HCT116 (cell line): ENCODE measurements at regions not wholly inside any gene's neighbourhood (a gene's known extent, or its start where the extent isn't known, plus 50 kb on each side); places are given as distances from the start of the nearest gene placed in this dataset.

Experiments used
- ATAC-seq: fragments of 200-7000 bp; cut with Tn5 transposase; 2 replicates; pipeline ENCODE4 v1.9.1; 2020; ENCODE audit warnings: mild to moderate bottlenecking, moderate library complexity
- BruUV-seq: library from RNA; stranded (reverse); fragments of 400-500 nt; replicated peaks from 2 replicates; lab custom pipeline; 2021; lab: Mats Ljungman, UMichigan
- CTCF ChIA-PET: fragments of 300-600 bp; sonication (Branson Sonifier 250); formaldehyde crosslinking; loops from one replicate; lab custom pipeline; 2021; ENCODE audit warnings: antibody characterized with exemption; lab: Charles Lee
- POLR2A ChIA-PET: fragments of 300-600, 350-600 bp; sonication (Branson Sonifier 250); formaldehyde crosslinking; loops from one replicate; lab custom pipeline; 2021; ENCODE audit warnings: antibody characterized with exemption; lab: Charles Lee
- RAD21 ChIA-PET, 2 experiments: fragments of 300-600 bp; sonication (Branson Sonifier 250); formaldehyde crosslinking; loops; one replicate each; lab custom pipeline; 2023; ENCODE audit warnings: low total read pairs in 2 of 2; ENCODE audit not compliant: uncharacterized antibody in 2 of 2, unreplicated experiment in 2 of 2, low non-redundant PET in 1 of 2; lab: Charles Lee
- DNase-seq: peaks from one replicate; pipeline ENCODE4 v3.0.0-alpha.2; 2010; ENCODE audit warnings: low read depth, low spot score
- H2AFZ ChIP-seq: fragments of 200-600 bp; shearing (Covaris generic), sonication (generic); 2 replicates; pipeline ENCODE4 v1.6.1; 2017; ENCODE audit warnings: low read depth, mixed run types, mixed read lengths, antibody characterized with exemption, low read length; ENCODE audit not compliant: poor library complexity, severe bottlenecking
- H3K27ac ChIP-seq: 2 replicates; pipeline ENCODE4 v1.5.1; 2012; ENCODE audit warnings: low read depth, low read length
- H3K27me3 ChIP-seq: fragments of 200-600 bp; sonication (generic); 2 replicates; pipeline ENCODE4 v1.6.1; 2016; ENCODE audit warnings: mixed run types, low read length, mixed read lengths; ENCODE audit not compliant: insufficient read depth
- H3K36me3 ChIP-seq, 2 experiments: fragments of 200-500 bp in 1 of 2; fragments of 200-600 bp in 1 of 2; sonication (Bioruptor generic) in 1 of 2; sonication (generic) in 1 of 2; 2 replicates each; pipeline versions ENCODE4 v1.5.1 to v1.6.1; 2014 to 2016; ENCODE audit warnings: low read length in 2 of 2, inconsistent platforms in 1 of 2, mixed read lengths in 1 of 2, mixed run types in 1 of 2; ENCODE audit not compliant: insufficient read depth in 2 of 2, control insufficient read depth in 1 of 2
- H3K4me1 ChIP-seq, 2 experiments: fragments of 200-600 bp in 1 of 2; sonication (generic) in 1 of 2; 2 replicates each; pipeline versions ENCODE4 v1.5.1 to v1.6.1; 2012 to 2017; ENCODE audit warnings: low read length in 2 of 2, inconsistent platforms in 1 of 2, mild to moderate bottlenecking in 1 of 2, mixed read lengths in 1 of 2, mixed run types in 1 of 2, moderate library complexity in 1 of 2; ENCODE audit not compliant: insufficient read depth in 2 of 2, control insufficient read depth in 1 of 2
- H3K4me2 ChIP-seq: fragments of 200-600 bp; sonication (generic); 2 replicates; pipeline ENCODE4 v1.6.1; 2017; ENCODE audit warnings: mixed run types, low read length, mixed read lengths
- H3K4me3 ChIP-seq, 2 experiments: fragments of 200-600 bp in 1 of 2; sonication (generic) in 1 of 2; replicated peaks in 1 of 2; 2 replicates each; pipeline ENCODE4 v1.5.1; 2011 to 2016; ENCODE audit warnings: low read length in 2 of 2, control low read depth in 1 of 2, low read depth in 1 of 2, mild to moderate bottlenecking in 1 of 2, mixed read lengths in 1 of 2, mixed run types in 1 of 2
- H3K79me2 ChIP-seq: fragments of 200-600 bp; sonication (generic); 2 replicates; pipeline ENCODE4 v1.6.1; 2017; ENCODE audit warnings: mild to moderate bottlenecking, mixed run types, low read length, moderate library complexity, mixed read lengths; ENCODE audit not compliant: insufficient read depth
- H3K9ac ChIP-seq: fragments of 200-600 bp; sonication (generic); 2 replicates; pipeline ENCODE4 v1.6.1; 2016; ENCODE audit warnings: low read length, mixed read lengths
- H3K9me2 ChIP-seq: fragments of 200-600 bp; sonication (generic), shearing (Covaris generic); 2 replicates; pipeline ENCODE4 v1.6.1; 2017; ENCODE audit warnings: mixed run types, mild to moderate bottlenecking, moderate library complexity; ENCODE audit not compliant: insufficient read depth
- H3K9me3 ChIP-seq, 2 experiments: fragments of 200-500 bp in 1 of 2; fragments of 200-600 bp in 1 of 2; sonication (Bioruptor generic) in 1 of 2; sonication (generic) in 1 of 2; 2 replicates each; pipeline ENCODE4 v1.6.1; 2014 to 2017; ENCODE audit warnings: low read length in 2 of 2, mixed read lengths in 2 of 2, inconsistent platforms in 1 of 2, low read depth in 1 of 2, mild to moderate bottlenecking in 1 of 2, mixed run types in 1 of 2, moderate library complexity in 1 of 2; ENCODE audit not compliant: control insufficient read depth in 1 of 2, insufficient read depth in 1 of 2
- H4K20me1 ChIP-seq: fragments of 200-600 bp; sonication (generic), shearing (Covaris generic); 2 replicates; pipeline ENCODE4 v1.6.1; 2017; ENCODE audit warnings: mixed run types, mild to moderate bottlenecking, moderate library complexity; ENCODE audit not compliant: insufficient read depth
- ATF3 ChIP-seq: IDR thresholded peaks from 2 replicates; pipeline ENCODE4 v1.6.1; 2012
- CEBPB ChIP-seq: IDR thresholded peaks from 2 replicates; pipeline ENCODE4 v1.6.1; 2012; ENCODE audit warnings: low read depth
- ELF1 ChIP-seq: IDR thresholded peaks from 2 replicates; pipeline ENCODE4 v1.6.1; 2012; ENCODE audit warnings: low read depth, borderline replicate concordance
- JUND ChIP-seq: IDR thresholded peaks from 2 replicates; pipeline ENCODE4 v1.6.1; 2012
- POLR2AphosphoS5 ChIP-seq: IDR thresholded peaks from 2 replicates; pipeline ENCODE4 v1.6.1; 2011; ENCODE audit warnings: mild to moderate bottlenecking, low read depth, low read length, moderate library complexity
- RAD21 ChIP-seq: IDR thresholded peaks from 2 replicates; pipeline ENCODE4 v1.6.1; 2012; ENCODE audit warnings: low read depth, mild to moderate bottlenecking
- SP1 ChIP-seq: IDR thresholded peaks from 2 replicates; pipeline ENCODE4 v1.6.1; 2012; ENCODE audit warnings: low read depth
- SRF ChIP-seq: IDR thresholded peaks from 2 replicates; pipeline ENCODE4 v1.6.1; 2012; ENCODE audit warnings: low read depth
- TCF7L2 ChIP-seq: IDR thresholded peaks from 2 replicates; pipeline ENCODE4 v1.7.0; 2011; ENCODE audit warnings: borderline replicate concordance, inconsistent platforms; ENCODE audit not compliant: insufficient read depth, insufficient read length; ENCODE audit errors: extremely low read depth
- intact Hi-C: fragments of 100-400 bp; cut with micrococcal nuclease; formaldehyde crosslinking; loops from 2 replicates; pipeline ENCODE4 v1.10.0; 2022
- TF ChIP-seq, protein P1 (sequence below): IDR thresholded peaks from 2 replicates; pipeline ENCODE4 v1.6.1; 2011; ENCODE audit warnings: mild to moderate bottlenecking, low read length, moderate library complexity; ENCODE audit not compliant: insufficient replicate concordance; ENCODE audit errors: extremely low read depth

GRCh38 chr9:88691811-88692210 is 156.8 kb downstream of the NXNL2 start:
- H3K4me2 ChIP-seq = no peak overlapping the region
- no peak for DNase-seq
- H3K79me2 ChIP-seq = no peaks in the 10 kb centered on the region
- H4K20me1 ChIP-seq = no peaks in the 10 kb centered on the region
- peaks cover 0 to 4% of the 10 kb centered on the region in 2 experiments; a peak in 1 of 4 replicates for H3K9me3 ChIP-seq
- no peak overlapping the region for H3K27ac ChIP-seq
- no peak overlapping the region for H3K4me3 ChIP-seq
- H3K9ac ChIP-seq = no peak overlapping the region
- TF ChIP-seq SRF (no peak), POLR2AphosphoS5 (no peak), ATF3 (no peak), RAD21 (no peak), ELF1 (no peak), SP1 (no peak), JUND (no peak), CEBPB (no peak), TCF7L2 (no peak)
- TF ChIP-seq, protein P1, sequence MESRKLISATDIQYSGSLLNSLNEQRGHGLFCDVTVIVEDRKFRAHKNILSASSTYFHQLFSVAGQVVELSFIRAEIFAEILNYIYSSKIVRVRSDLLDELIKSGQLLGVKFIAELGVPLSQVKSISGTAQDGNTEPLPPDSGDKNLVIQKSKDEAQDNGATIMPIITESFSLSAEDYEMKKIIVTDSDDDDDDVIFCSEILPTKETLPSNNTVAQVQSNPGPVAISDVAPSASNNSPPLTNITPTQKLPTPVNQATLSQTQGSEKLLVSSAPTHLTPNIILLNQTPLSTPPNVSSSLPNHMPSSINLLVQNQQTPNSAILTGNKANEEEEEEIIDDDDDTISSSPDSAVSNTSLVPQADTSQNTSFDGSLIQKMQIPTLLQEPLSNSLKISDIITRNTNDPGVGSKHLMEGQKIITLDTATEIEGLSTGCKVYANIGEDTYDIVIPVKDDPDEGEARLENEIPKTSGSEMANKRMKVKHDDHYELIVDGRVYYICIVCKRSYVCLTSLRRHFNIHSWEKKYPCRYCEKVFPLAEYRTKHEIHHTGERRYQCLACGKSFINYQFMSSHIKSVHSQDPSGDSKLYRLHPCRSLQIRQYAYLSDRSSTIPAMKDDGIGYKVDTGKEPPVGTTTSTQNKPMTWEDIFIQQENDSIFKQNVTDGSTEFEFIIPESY = no peak
- ChIA-PET CTCF (no interaction called here), POLR2A (no interaction called here), RAD21 (no interaction called here)
- no TSS peak for BruUV-seq
- H3K9me2 ChIP-seq = no peaks in the 10 kb centered on the region
- H2AFZ ChIP-seq = no peak overlapping the region
- no peaks in the 10 kb centered on the region for H3K4me1 ChIP-seq
- no peaks in the 10 kb centered on the region for H3K27me3 ChIP-seq
- ATAC-seq = no peak
- H3K36me3 ChIP-seq = no peaks in the 10 kb centered on the region
- intact Hi-C loops = no loop called here
